ENCODE measurements at regions not wholly inside any gene's neighbourhood (a gene's known extent, or its start where the extent isn't known, plus 50 kb on each side); places are given as distances from the start of the nearest gene placed in this dataset.
"Not testable (repeated sequence)": the region's sequence is repeated elsewhere in the genome, so short reads cannot be mapped to it uniquely, and the experiment has no call there.

- no peak for DNase-seq (ENCODE audit: low spot score)
Observed at GRCh38 chr3:161914703-161915417, 418.3 kb downstream of the OTOL1 start.

- DNase-seq (ENCODE audit: low spot score), result no peak
Observed at GRCh38 chr3:161915418-161915750, 418.8 kb downstream of the OTOL1 start.

- DNase-seq (ENCODE audit: low spot score), result no peak
Observed at GRCh38 chr3:161920196-161920595, 423.6 kb downstream of the OTOL1 start.

GRCh38 chr3:161925749-161926360 lies 429.2 kb downstream of the OTOL1 start:
- no peak for DNase-seq (ENCODE audit: low spot score)

- no peak for DNase-seq (ENCODE audit: low spot score)
Observed at GRCh38 chr3:161927131-161927530, 430.5 kb downstream of the OTOL1 start.

- DNase-seq (ENCODE audit: low spot score), result no peak
Observed at GRCh38 chr3:161939918-161940620, 443.5 kb downstream of the OTOL1 start.

- DNase-seq (ENCODE audit: low spot score), result no peak
Observed at GRCh38 chr3:161940621-161940965, 444.0 kb downstream of the OTOL1 start.

- DNase-seq (ENCODE audit: low spot score), result no peak
Observed at GRCh38 chr3:161941891-161942290, 445.3 kb downstream of the OTOL1 start.

GRCh38 chr3:161943801-161944345 lies 447.3 kb downstream of the OTOL1 start:
- DNase-seq (ENCODE audit: low spot score), result not testable (repeated sequence)

- no peak for DNase-seq (ENCODE audit: low spot score)
Observed at GRCh38 chr3:161946443-161946960, 449.9 kb downstream of the OTOL1 start.

GRCh38 chr3:161950318-161950868 lies 453.8 kb downstream of the OTOL1 start:
- DNase-seq (ENCODE audit: low spot score), result no peak

- DNase-seq (ENCODE audit: low spot score), result no peak
Observed at GRCh38 chr3:161957467-161957866, 460.9 kb downstream of the OTOL1 start.

GRCh38 chr3:161964857-161965256 lies 468.2 kb downstream of the OTOL1 start:
- no peak for DNase-seq (ENCODE audit: low spot score)

- no peak for DNase-seq (ENCODE audit: low spot score)
Observed at GRCh38 chr3:161969867-161970266, 473.3 kb downstream of the OTOL1 start.

GRCh38 chr3:161975201-161975600 lies 478.6 kb downstream of the OTOL1 start:
- no peak for DNase-seq (ENCODE audit: low spot score)

- no peak for DNase-seq (ENCODE audit: low spot score)
Observed at GRCh38 chr3:161977063-161977462, 480.5 kb downstream of the OTOL1 start.

GRCh38 chr3:161977850-161978249 lies 481.2 kb downstream of the OTOL1 start:
- DNase-seq (ENCODE audit: low spot score), result no peak

- no peak for DNase-seq (ENCODE audit: low spot score)
Observed at GRCh38 chr3:161987933-161988332, 491.3 kb downstream of the OTOL1 start.

- DNase-seq (ENCODE audit: low spot score), result no peak
Observed at GRCh38 chr3:161989012-161989411, 492.4 kb downstream of the OTOL1 start.

- DNase-seq (ENCODE audit: low spot score), result no peak
Observed at GRCh38 chr3:161990036-161990435, 493.4 kb downstream of the OTOL1 start.

GRCh38 chr3:161991901-161992540 lies 495.4 kb downstream of the OTOL1 start:
- DNase-seq (ENCODE audit: low spot score), result no peak

GRCh38 chr3:161999846-162000245 lies 503.2 kb downstream of the OTOL1 start:
- no peak for DNase-seq (ENCODE audit: low spot score)

Data from hematopoietic multipotent progenitor cell treated with erythropoietin and hydrocortisone succinate and interleukin-3 and kit ligand, for 17 days (in vitro differentiated cells).